Panc1 (cell line): ENCODE measurements at regions not wholly inside any gene's neighbourhood (a gene's known extent, or its start where the extent isn't known, plus 50 kb on each side); places are given as distances from the start of the nearest gene placed in this dataset.

Source experiments
- ATAC-seq: fragments of 200-7000 bp; cut with Tn5 transposase; 2 replicates; pipeline ENCODE4 v1.9.1; 2020; ENCODE audit warnings: mild to moderate bottlenecking, moderate library complexity
- BruUV-seq: library from RNA; stranded (reverse); fragments of 400-500 nt; replicated peaks from 2 replicates; lab custom pipeline; 2021; lab: Mats Ljungman, UMichigan
- CTCF ChIA-PET: fragments of 300-600 bp; sonication (Branson Sonifier 250); formaldehyde crosslinking; loops from one replicate; lab custom pipeline; 2022; ENCODE audit warnings: antibody characterized with exemption; lab: Charles Lee
- POLR2A ChIA-PET: fragments of 300-600 bp; sonication (Branson Sonifier 250); formaldehyde crosslinking; loops from one replicate; lab custom pipeline; 2022; ENCODE audit warnings: antibody characterized with exemption; lab: Charles Lee
- DNase-seq: peaks from one replicate; pipeline ENCODE4 v3.0.0-alpha.2; 2010; ENCODE audit warnings: low read depth, low spot score
- H3K27ac ChIP-seq: 2 replicates; pipeline ENCODE4 v1.5.1; 2011; ENCODE audit warnings: mild to moderate bottlenecking, low read length, inconsistent platforms
- H3K27me3 ChIP-seq: fragments of 200-500 bp; sonication (Bioruptor generic); 2 replicates; pipeline ENCODE4 v1.6.0; 2014; ENCODE audit warnings: low read length, inconsistent platforms; ENCODE audit not compliant: control insufficient read depth, insufficient read depth
- H3K36me3 ChIP-seq: fragments of 200-500 bp; sonication (Bioruptor generic); 2 replicates; pipeline ENCODE4 v1.5.1; 2014; ENCODE audit warnings: inconsistent platforms, mild to moderate bottlenecking, low read length, moderate library complexity; ENCODE audit not compliant: control insufficient read depth, insufficient read depth
- H3K4me1 ChIP-seq: 2 replicates; pipeline ENCODE4 v1.5.1; 2011; ENCODE audit warnings: inconsistent platforms, mild to moderate bottlenecking, low read length, moderate library complexity; ENCODE audit not compliant: control insufficient read depth, insufficient read depth
- H3K4me3 ChIP-seq, 2 experiments: 2 replicates each; pipeline ENCODE4 v1.5.1; 2011 to 2012; ENCODE audit warnings: low read depth in 2 of 2, low read length in 2 of 2, mild to moderate bottlenecking in 2 of 2, inconsistent platforms in 1 of 2, moderate library complexity in 1 of 2
- H3K9me3 ChIP-seq: fragments of 200-500 bp; sonication (Bioruptor generic); 2 replicates; pipeline ENCODE4 v1.5.1; 2014; ENCODE audit warnings: low read depth, mild to moderate bottlenecking, inconsistent platforms, low read length, moderate library complexity; ENCODE audit not compliant: control insufficient read depth, insufficient read depth
- POLR2AphosphoS5 ChIP-seq: IDR thresholded peaks from 2 replicates; pipeline ENCODE4 v1.6.1; 2012; ENCODE audit warnings: mild to moderate bottlenecking, low read depth, low read length, moderate library complexity
- SIN3A ChIP-seq: IDR thresholded peaks from 2 replicates; pipeline ENCODE4 v1.6.1; 2012; ENCODE audit warnings: low read depth, mild to moderate bottlenecking, low read length, moderate library complexity, borderline replicate concordance; ENCODE audit not compliant: insufficient read depth
- TCF7L2 ChIP-seq: IDR thresholded peaks from 2 replicates; pipeline ENCODE4 v1.6.1; 2011; ENCODE audit warnings: mild to moderate bottlenecking, low read depth, low read length, inconsistent platforms
- in situ Hi-C: cut with HindIII; loops from 2 replicates; pipeline ENCODE4 v1.10.0; 2016; ENCODE audit warnings: low sequenced_read_pairs, low pct_unique_long_range_greater_than_20kb
- intact Hi-C: fragments of 100-400 bp; cut with micrococcal nuclease; formaldehyde crosslinking; loops from one replicate; pipeline ENCODE4 v1.10.0; 2022; ENCODE audit not compliant: unreplicated experiment
- TF ChIP-seq, protein P1 (sequence below): fragments of 450-650 bp; IDR thresholded peaks from 2 replicates; pipeline ENCODE4 v1.5.1; 2017; ENCODE audit warnings: mild to moderate bottlenecking
- TF ChIP-seq, protein P2 (sequence below), 2 experiments: IDR thresholded peaks; 2 replicates each; pipeline ENCODE4 v1.6.1; 2011 to 2012; ENCODE audit warnings: low read depth in 2 of 2, control low read depth in 1 of 2, low read length in 1 of 2, mild to moderate bottlenecking in 1 of 2, moderate library complexity in 1 of 2; ENCODE audit not compliant: insufficient read depth in 1 of 2

GRCh38 chr5:8600843-8601242 lies 731.9 kb downstream of the MTRR start:
- CTCF ChIA-PET = no interaction called here
- no peaks in the 10 kb centered on the region; the same call in 1 of the 2 replicates for H3K27me3 ChIP-seq
- intact Hi-C loops = no loop called here
- no peak overlapping the region for H3K27ac ChIP-seq
- in situ Hi-C loops = no loop called here
- TF ChIP-seq SIN3A (no peak), POLR2AphosphoS5 (no peak), TCF7L2 (no peak)
- TF ChIP-seq, protein P1, sequence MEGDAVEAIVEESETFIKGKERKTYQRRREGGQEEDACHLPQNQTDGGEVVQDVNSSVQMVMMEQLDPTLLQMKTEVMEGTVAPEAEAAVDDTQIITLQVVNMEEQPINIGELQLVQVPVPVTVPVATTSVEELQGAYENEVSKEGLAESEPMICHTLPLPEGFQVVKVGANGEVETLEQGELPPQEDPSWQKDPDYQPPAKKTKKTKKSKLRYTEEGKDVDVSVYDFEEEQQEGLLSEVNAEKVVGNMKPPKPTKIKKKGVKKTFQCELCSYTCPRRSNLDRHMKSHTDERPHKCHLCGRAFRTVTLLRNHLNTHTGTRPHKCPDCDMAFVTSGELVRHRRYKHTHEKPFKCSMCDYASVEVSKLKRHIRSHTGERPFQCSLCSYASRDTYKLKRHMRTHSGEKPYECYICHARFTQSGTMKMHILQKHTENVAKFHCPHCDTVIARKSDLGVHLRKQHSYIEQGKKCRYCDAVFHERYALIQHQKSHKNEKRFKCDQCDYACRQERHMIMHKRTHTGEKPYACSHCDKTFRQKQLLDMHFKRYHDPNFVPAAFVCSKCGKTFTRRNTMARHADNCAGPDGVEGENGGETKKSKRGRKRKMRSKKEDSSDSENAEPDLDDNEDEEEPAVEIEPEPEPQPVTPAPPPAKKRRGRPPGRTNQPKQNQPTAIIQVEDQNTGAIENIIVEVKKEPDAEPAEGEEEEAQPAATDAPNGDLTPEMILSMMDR = no peak
- TF ChIP-seq, protein P2, sequence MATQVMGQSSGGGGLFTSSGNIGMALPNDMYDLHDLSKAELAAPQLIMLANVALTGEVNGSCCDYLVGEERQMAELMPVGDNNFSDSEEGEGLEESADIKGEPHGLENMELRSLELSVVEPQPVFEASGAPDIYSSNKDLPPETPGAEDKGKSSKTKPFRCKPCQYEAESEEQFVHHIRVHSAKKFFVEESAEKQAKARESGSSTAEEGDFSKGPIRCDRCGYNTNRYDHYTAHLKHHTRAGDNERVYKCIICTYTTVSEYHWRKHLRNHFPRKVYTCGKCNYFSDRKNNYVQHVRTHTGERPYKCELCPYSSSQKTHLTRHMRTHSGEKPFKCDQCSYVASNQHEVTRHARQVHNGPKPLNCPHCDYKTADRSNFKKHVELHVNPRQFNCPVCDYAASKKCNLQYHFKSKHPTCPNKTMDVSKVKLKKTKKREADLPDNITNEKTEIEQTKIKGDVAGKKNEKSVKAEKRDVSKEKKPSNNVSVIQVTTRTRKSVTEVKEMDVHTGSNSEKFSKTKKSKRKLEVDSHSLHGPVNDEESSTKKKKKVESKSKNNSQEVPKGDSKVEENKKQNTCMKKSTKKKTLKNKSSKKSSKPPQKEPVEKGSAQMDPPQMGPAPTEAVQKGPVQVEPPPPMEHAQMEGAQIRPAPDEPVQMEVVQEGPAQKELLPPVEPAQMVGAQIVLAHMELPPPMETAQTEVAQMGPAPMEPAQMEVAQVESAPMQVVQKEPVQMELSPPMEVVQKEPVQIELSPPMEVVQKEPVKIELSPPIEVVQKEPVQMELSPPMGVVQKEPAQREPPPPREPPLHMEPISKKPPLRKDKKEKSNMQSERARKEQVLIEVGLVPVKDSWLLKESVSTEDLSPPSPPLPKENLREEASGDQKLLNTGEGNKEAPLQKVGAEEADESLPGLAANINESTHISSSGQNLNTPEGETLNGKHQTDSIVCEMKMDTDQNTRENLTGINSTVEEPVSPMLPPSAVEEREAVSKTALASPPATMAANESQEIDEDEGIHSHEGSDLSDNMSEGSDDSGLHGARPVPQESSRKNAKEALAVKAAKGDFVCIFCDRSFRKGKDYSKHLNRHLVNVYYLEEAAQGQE (IDR thresholded peaks at IDR 0.05; ENCODE audit: insufficient read depth in 1 of 2, low read depth in 2 of 2, low read length in 1 of 2) = no peak
- H3K9me3 ChIP-seq = no peaks in the 10 kb centered on the region
- H3K36me3 ChIP-seq = no peaks in the 10 kb centered on the region
- POLR2A ChIA-PET = no interaction called here
- no peak overlapping the region for H3K4me3 ChIP-seq
- DNase-seq (no peak), ATAC-seq (no peak)
- no peaks in the 10 kb centered on the region for H3K4me1 ChIP-seq
- no TSS peak for BruUV-seq

GRCh38 chr5:8601831-8602354 lies 732.9 kb downstream of the MTRR start:
- POLR2A ChIA-PET = no interaction called here
- no peak for DNase-seq

More at GRCh38 chr5:8601831-8602354, 732.9 kb downstream of the MTRR start:
- Histone ChIP-seq H3K27me3 (no peaks in the 10 kb centered on the region; the same call in 1 of the 2 replicates), H3K36me3 (no peaks in the 10 kb centered on the region), H3K27ac (no peak overlapping the region), H3K9me3 (no peaks in the 10 kb centered on the region), H3K4me1 (no peaks in the 10 kb centered on the region), H3K4me3 (no peak overlapping the region)
- intact Hi-C loops = no loop called here
- no peak for ATAC-seq
- CTCF ChIA-PET = no interaction called here
- TF ChIP-seq, protein P1 = no peak
- no peak for TF ChIP-seq POLR2AphosphoS5
- no peak for TF ChIP-seq SIN3A
- no peak for TF ChIP-seq TCF7L2
- TF ChIP-seq, protein P2 (IDR thresholded peaks at IDR 0.05; ENCODE audit: insufficient read depth in 1 of 2, low read depth in 2 of 2, low read length in 1 of 2) = no peak
- BruUV-seq = no TSS peak
- in situ Hi-C loops = no loop called here
